ENCODE measurements at regions not wholly inside any gene's neighbourhood (a gene's known extent, or its start where the extent isn't known, plus 50 kb on each side); places are given as distances from the start of the nearest gene placed in this dataset.

- no peaks in the 10 kb centered on the region for H3K9me3 ChIP-seq (ENCODE audit: low read depth)
- 82% methylated on average over 4 of the region's 4 CpGs for WGBS (ENCODE audit: low lambda C conversion rate, missing lambda C conversion rate)
These were observed 202.8 kb downstream of the EFNB2 start for GRCh38 chr13:106332621-106333020.

GRCh38 chr13:106331116-106331515, 204.3 kb downstream of the EFNB2 start:
- H3K79me2 ChIP-seq = no peaks in the 10 kb centered on the region
- no peaks in the 10 kb centered on the region for H4K20me1 ChIP-seq (ENCODE audit: insufficient read depth, poor library complexity, severe bottlenecking)
- no peaks in the 10 kb centered on the region for H3K9me3 ChIP-seq (ENCODE audit: low read depth)

More at GRCh38 chr13:106332621-106333020, 202.8 kb downstream of the EFNB2 start:
- no peaks in the 10 kb centered on the region for H4K20me1 ChIP-seq (ENCODE audit: insufficient read depth, poor library complexity, severe bottlenecking)
- H3K4me2 ChIP-seq = no peak overlapping the region
- H3K4me3 ChIP-seq = no peak overlapping the region
- H3K9me2 ChIP-seq (replicated peaks; ENCODE audit: insufficient read depth) = no peaks in the 10 kb centered on the region
- no peaks in the 10 kb centered on the region for H3K79me2 ChIP-seq
- no peak for TF ChIP-seq EZH2 (IDR thresholded peaks at IDR 0.05; ENCODE audit: borderline replicate concordance)
- no peak for TF ChIP-seq CTCF (IDR thresholded peaks at IDR 0.05; ENCODE audit: poor library complexity)
- TF ChIP-seq EZH2phosphoT487 (IDR thresholded peaks at IDR 0.05; ENCODE audit: low read depth, severe bottlenecking, unreplicated experiment) = no peak
- H3K27ac ChIP-seq = no peak overlapping the region
- no peak overlapping the region for H2AFZ ChIP-seq
- no peak for DNase-seq (ENCODE audit: low spot score)
- no peaks in the 10 kb centered on the region for H3K4me1 ChIP-seq (ENCODE audit: insufficient read depth)
- H3K27me3 ChIP-seq = no peaks in the 10 kb centered on the region
- no peaks in the 10 kb centered on the region for H3K36me3 ChIP-seq (replicated peaks; ENCODE audit: insufficient read depth, low read depth)

GRCh38 chr13:106329941-106330340, 205.5 kb downstream of the EFNB2 start:
- no peak overlapping the region for H3K27ac ChIP-seq
- peak overlapping the region; percentile 19 for H2AFZ ChIP-seq
- no peaks in the 10 kb centered on the region for H3K36me3 ChIP-seq (replicated peaks; ENCODE audit: insufficient read depth, low read depth)
- no peak overlapping the region for H3K4me3 ChIP-seq
- peak overlapping the region; percentile 26 for H3K4me2 ChIP-seq
- no peaks in the 10 kb centered on the region for H3K79me2 ChIP-seq
- H3K4me1 ChIP-seq (ENCODE audit: insufficient read depth) = no peaks in the 10 kb centered on the region
- TF ChIP-seq EZH2phosphoT487 (IDR thresholded peaks at IDR 0.05; ENCODE audit: low read depth, severe bottlenecking, unreplicated experiment) (no peak), EZH2 (IDR thresholded peaks at IDR 0.05; ENCODE audit: borderline replicate concordance) (no peak), CTCF (IDR thresholded peaks at IDR 0.05; ENCODE audit: poor library complexity) (no peak)
- peak; percentile 30 for DNase-seq (ENCODE audit: low spot score)
- H3K9me3 ChIP-seq (ENCODE audit: low read depth) = no peaks in the 10 kb centered on the region
- no peaks in the 10 kb centered on the region for H3K27me3 ChIP-seq
- H3K9me2 ChIP-seq (replicated peaks; ENCODE audit: insufficient read depth) = no peaks in the 10 kb centered on the region
- 50% methylated on average over 5 of the region's 5 CpGs for WGBS (ENCODE audit: low lambda C conversion rate, missing lambda C conversion rate)
- H4K20me1 ChIP-seq (ENCODE audit: insufficient read depth, poor library complexity, severe bottlenecking) = no peaks in the 10 kb centered on the region

More at GRCh38 chr13:106331116-106331515, 204.3 kb downstream of the EFNB2 start:
- H3K4me3 ChIP-seq = no peak overlapping the region
- H3K27me3 ChIP-seq = no peaks in the 10 kb centered on the region
- DNase-seq (ENCODE audit: low spot score) = no peak
- H3K27ac ChIP-seq = no peak overlapping the region
- TF ChIP-seq EZH2phosphoT487 (IDR thresholded peaks at IDR 0.05; ENCODE audit: low read depth, severe bottlenecking, unreplicated experiment) = no peak
- no peak for TF ChIP-seq EZH2 (IDR thresholded peaks at IDR 0.05; ENCODE audit: borderline replicate concordance)
- 95% methylated on average over 4 of the region's 4 CpGs for WGBS (ENCODE audit: low lambda C conversion rate, missing lambda C conversion rate)
- no peaks in the 10 kb centered on the region for H3K9me2 ChIP-seq (replicated peaks; ENCODE audit: insufficient read depth)
- H3K4me1 ChIP-seq (ENCODE audit: insufficient read depth) = no peaks in the 10 kb centered on the region
- no peak overlapping the region for H3K4me2 ChIP-seq
- no peak overlapping the region for H2AFZ ChIP-seq
- H3K36me3 ChIP-seq (replicated peaks; ENCODE audit: insufficient read depth, low read depth) = no peaks in the 10 kb centered on the region

- no peak overlapping the region for H3K4me2 ChIP-seq
- TF ChIP-seq EZH2 (IDR thresholded peaks at IDR 0.05; ENCODE audit: borderline replicate concordance) (no peak), EZH2phosphoT487 (IDR thresholded peaks at IDR 0.05; ENCODE audit: low read depth, severe bottlenecking, unreplicated experiment) (no peak), CTCF (IDR thresholded peaks at IDR 0.05; ENCODE audit: poor library complexity) (no peak)
- 90% methylated on average over 4 of the region's 4 CpGs for WGBS (ENCODE audit: low lambda C conversion rate, missing lambda C conversion rate)
- H3K9me3 ChIP-seq (ENCODE audit: low read depth) = peaks cover 6% of the 10 kb centered on the region
- no peaks in the 10 kb centered on the region for H3K27me3 ChIP-seq
- no peaks in the 10 kb centered on the region for H3K79me2 ChIP-seq
- H3K27ac ChIP-seq = no peak overlapping the region
- H4K20me1 ChIP-seq (ENCODE audit: insufficient read depth, poor library complexity, severe bottlenecking) = no peaks in the 10 kb centered on the region
- no peak for DNase-seq (ENCODE audit: low spot score)
- no peak overlapping the region for H3K4me3 ChIP-seq
- H3K9me2 ChIP-seq (replicated peaks; ENCODE audit: insufficient read depth) = no peaks in the 10 kb centered on the region
- no peak overlapping the region for H2AFZ ChIP-seq
- no peaks in the 10 kb centered on the region for H3K36me3 ChIP-seq (replicated peaks; ENCODE audit: insufficient read depth, low read depth)
- H3K4me1 ChIP-seq (ENCODE audit: insufficient read depth) = no peaks in the 10 kb centered on the region
These were observed 208.7 kb downstream of the EFNB2 start for GRCh38 chr13:106326751-106327150.

Measured in hepatocyte (in vitro differentiated cells).